ENCODE measurements at regions not wholly inside any gene's neighbourhood (a gene's known extent, or its start where the extent isn't known, plus 50 kb on each side); places are given as distances from the start of the nearest gene placed in this dataset.

GRCh38 chr17:73972901-73973300 is 230.6 kb upstream of the RPL38 start:
- TF ChIP-seq CTCF (IDR thresholded peaks at IDR 0.05; ENCODE audit: low read depth, low read length): no peak
- TF ChIP-seq MYC (IDR thresholded peaks at IDR 0.05; ENCODE audit: low read depth, low read length): no peak
- no peak for TF ChIP-seq MAX (IDR thresholded peaks at IDR 0.05; ENCODE audit: low read depth, low read length)
